GM23338 (cell line): ENCODE measurements at regions not wholly inside any gene's neighbourhood (a gene's known extent, or its start where the extent isn't known, plus 50 kb on each side); places are given as distances from the start of the nearest gene placed in this dataset.

Experiments
- ATAC-seq: fragments of 200-7000 bp; cut with Tn5 transposase; 3 replicates; pipeline ENCODE4 v1.9.1; 2020
- DNase-seq: peaks from one replicate; pipeline ENCODE4 v3.0.0-alpha.2; 2015; ENCODE audit warnings: low spot score
- H2AFZ ChIP-seq: fragments of 200-600 bp; sonication (generic); 2 replicates; pipeline ENCODE4 v1.8.0; 2016; ENCODE audit warnings: antibody characterized with exemption, mild to moderate bottlenecking, moderate library complexity
- H3F3A ChIP-seq: fragments of 200-600 bp; sonication (generic); replicated peaks from 2 replicates; pipeline ENCODE4 v1.8.0; 2017; ENCODE audit warnings: antibody characterized with exemption, mixed run types, low read depth
- H3K27ac ChIP-seq: fragments of 200-600 bp; sonication (generic); 2 replicates; pipeline ENCODE4 v1.6.1; 2016; ENCODE audit warnings: low read depth
- H3K27me3 ChIP-seq: fragments of 200-600 bp; sonication (generic); 2 replicates; pipeline ENCODE4 v1.8.0; 2016; ENCODE audit warnings: mild to moderate bottlenecking, mixed run types, moderate library complexity; ENCODE audit not compliant: insufficient read depth
- H3K36me3 ChIP-seq: fragments of 200-600 bp; sonication (generic); 2 replicates; pipeline ENCODE4 v1.8.0; 2016; ENCODE audit warnings: mild to moderate bottlenecking; ENCODE audit not compliant: insufficient read depth
- H3K4me1 ChIP-seq: fragments of 200-600 bp; sonication (generic); 2 replicates; pipeline ENCODE4 v1.8.0; 2016; ENCODE audit warnings: mild to moderate bottlenecking, moderate library complexity; ENCODE audit not compliant: insufficient read depth
- H3K4me2 ChIP-seq: fragments of 200-600 bp; sonication (generic); 2 replicates; pipeline ENCODE4 v1.7.1; 2017; ENCODE audit warnings: mixed run types
- H3K4me3 ChIP-seq: fragments of 200-600 bp; sonication (generic); 2 replicates; pipeline ENCODE4 v1.6.1; 2016; ENCODE audit warnings: mixed run types
- H3K79me2 ChIP-seq: fragments of 200-600 bp; sonication (generic); replicated peaks from 2 replicates; pipeline ENCODE4 v1.8.0; 2017; ENCODE audit warnings: mild to moderate bottlenecking; ENCODE audit not compliant: insufficient read depth
- H3K9me2 ChIP-seq: fragments of 200-600 bp; sonication (generic); 2 replicates; pipeline ENCODE4 v1.8.0; 2017; ENCODE audit not compliant: insufficient read depth
- H4K20me1 ChIP-seq: fragments of 200-600 bp; sonication (generic); replicated peaks from 2 replicates; pipeline ENCODE4 v1.8.0; 2017; ENCODE audit warnings: mild to moderate bottlenecking; ENCODE audit not compliant: insufficient read depth
- H3K27ac Mint-ChIP-seq: 2 replicates; pipeline ENCODE4 v1.8.0; 2020; ENCODE audit warnings: inconsistent platforms, mild to moderate bottlenecking, moderate library complexity, mixed read lengths
- H3K27me3 Mint-ChIP-seq: 3 replicates; pipeline ENCODE4 v1.8.0; 2022; ENCODE audit warnings: low read depth, mild to moderate bottlenecking, moderate library complexity, mixed read lengths, inconsistent platforms; ENCODE audit not compliant: insufficient read depth, poor library complexity
- H3K36me3 Mint-ChIP-seq: 3 replicates; pipeline ENCODE4 v1.8.0; 2021; ENCODE audit warnings: low read depth, mild to moderate bottlenecking, inconsistent platforms, moderate library complexity, mixed read lengths
- H3K4me1 Mint-ChIP-seq: 3 replicates; pipeline ENCODE4 v1.8.0; 2020; ENCODE audit warnings: mild to moderate bottlenecking, inconsistent platforms, mixed read lengths
- H3K4me3 Mint-ChIP-seq: 3 replicates; pipeline ENCODE4 v1.8.0; 2021; ENCODE audit warnings: moderate library complexity, mild to moderate bottlenecking, inconsistent platforms, mixed read lengths
- H3K9me3 Mint-ChIP-seq: 3 replicates; pipeline ENCODE4 v1.8.0; 2020; ENCODE audit warnings: moderate library complexity, mild to moderate bottlenecking, inconsistent platforms, mixed read lengths
- CREB1 ChIP-seq: fragments of 250-450 bp; sonication (Bioruptor Pico); IDR thresholded peaks from 2 replicates; pipeline ENCODE4 v1.5.0; 2020; ENCODE audit warnings: low read depth, mild to moderate bottlenecking, moderate library complexity
- EZH2 ChIP-seq: fragments of 200-600 bp; sonication (generic); IDR thresholded peaks from one replicate; pipeline ENCODE4 v1.8.0; 2017; ENCODE audit warnings: antibody characterized with exemption, mild to moderate bottlenecking, low read depth; ENCODE audit not compliant: unreplicated experiment
- EZH2phosphoT487 ChIP-seq: fragments of 200-600 bp; sonication (generic); IDR thresholded peaks from one replicate; pipeline ENCODE4 v1.8.1; 2018; ENCODE audit warnings: antibody characterized with exemption; ENCODE audit not compliant: unreplicated experiment
- JUNB ChIP-seq: IDR thresholded peaks from one replicate; pipeline ENCODE4 v1.6.1; 2016; ENCODE audit warnings: antibody characterized with exemption; ENCODE audit not compliant: unreplicated experiment
- POLR2AphosphoS5 ChIP-seq: IDR thresholded peaks from 2 replicates; pipeline ENCODE4 v1.6.1; 2016; ENCODE audit warnings: antibody characterized with exemption, low read depth
- TF ChIP-seq, protein P1 (sequence below): IDR thresholded peaks from one replicate; pipeline ENCODE4 v1.6.1; 2018; ENCODE audit warnings: antibody characterized with exemption; ENCODE audit not compliant: unreplicated experiment
- TF ChIP-seq, protein P2 (sequence below), 2 experiments: fragments of 200-600 bp in 1 of 2; sonication (generic) in 1 of 2; conservative IDR thresholded peaks; 2 replicates each; pipeline versions ENCODE4 v1.5.1 to v1.6.1; 2016 to 2017; ENCODE audit warnings: antibody characterized with exemption in 2 of 2, low read depth in 2 of 2, mild to moderate bottlenecking in 2 of 2, moderate library complexity in 1 of 2

DNA sequence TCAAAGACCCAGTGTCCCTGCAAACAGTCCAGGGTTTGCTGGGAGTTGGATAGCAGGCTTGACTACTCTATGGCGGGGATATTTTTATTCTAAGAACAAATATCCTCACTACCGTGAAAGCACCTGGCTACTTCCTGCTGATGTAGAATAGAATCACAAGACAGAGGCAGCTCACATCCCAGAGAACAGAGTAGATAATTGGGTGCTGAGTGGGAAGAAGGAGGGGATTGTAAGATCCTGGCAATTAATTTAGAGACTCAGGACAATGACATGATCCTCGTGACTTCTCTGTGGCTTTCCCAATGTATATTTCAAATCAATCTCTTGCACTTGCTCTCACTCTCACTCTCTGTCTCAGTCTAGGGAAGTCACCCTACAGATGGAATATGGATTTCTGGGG lies 341.9 kb upstream of the DCC start:
- Histone ChIP-seq H3K36me3 (no peaks in the 10 kb centered on the region), H2AFZ (peak overlapping the region; percentile 56; the same call in 1 of the 2 replicates)
- H3K4me3 Mint-ChIP-seq = no peak overlapping the region

DNA sequence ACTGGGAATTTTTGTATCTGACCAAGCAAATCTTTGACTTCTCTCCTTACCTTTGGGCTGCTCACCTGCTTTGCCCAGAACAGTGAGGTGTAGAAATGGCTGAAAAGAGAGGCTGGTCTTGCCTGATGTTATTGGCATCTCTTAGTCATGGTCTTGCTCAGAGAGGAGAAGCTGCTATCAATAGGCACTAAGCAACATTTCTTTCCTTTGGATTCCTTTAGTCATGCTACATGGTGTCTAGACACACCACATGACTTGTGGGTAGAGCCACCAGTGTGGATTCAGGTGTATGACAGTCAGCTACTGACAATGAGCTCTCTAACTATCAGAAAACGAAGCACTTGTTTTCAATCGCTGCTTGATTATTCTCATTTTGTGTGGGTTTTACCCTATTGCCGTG lies 341.3 kb upstream of the DCC start:
- H3K4me3 Mint-ChIP-seq = no peak overlapping the region
- H3K4me3 ChIP-seq = no peak overlapping the region
- H3K9me3 Mint-ChIP-seq = no peaks in the 10 kb centered on the region
- H3K27me3 ChIP-seq = no peaks in the 10 kb centered on the region
- H3K36me3 ChIP-seq = no peaks in the 10 kb centered on the region
- no peak overlapping the region for H3K27ac ChIP-seq
- no peaks in the 10 kb centered on the region for H3K27me3 Mint-ChIP-seq
- ATAC-seq (no peak), DNase-seq (no peak)
- peaks cover 6% of the 10 kb centered on the region for H3K4me1 Mint-ChIP-seq
- TF ChIP-seq CREB1 (CRISPR knock-in tag) (no peak), EZH2 (no peak)
- H3K4me1 ChIP-seq = no peaks in the 10 kb centered on the region
- no peak overlapping the region for H3K4me2 ChIP-seq
- no peak overlapping the region for H2AFZ ChIP-seq
- H3K9me2 ChIP-seq = no peaks in the 10 kb centered on the region
- H3K79me2 ChIP-seq = no peaks in the 10 kb centered on the region
- no peak overlapping the region for H3K27ac Mint-ChIP-seq
- no peaks in the 10 kb centered on the region; the same call in 2 of the 3 replicates for H3K36me3 Mint-ChIP-seq
- no peaks in the 10 kb centered on the region for H3F3A ChIP-seq
- H4K20me1 ChIP-seq = no peaks in the 10 kb centered on the region

More for the DNA sequence above, 341.9 kb upstream of the DCC start:
- H3F3A ChIP-seq = no peaks in the 10 kb centered on the region
- TF ChIP-seq EZH2phosphoT487 (no peak), JUNB (no peak), EZH2 (no peak)
- TF ChIP-seq, protein P1, sequence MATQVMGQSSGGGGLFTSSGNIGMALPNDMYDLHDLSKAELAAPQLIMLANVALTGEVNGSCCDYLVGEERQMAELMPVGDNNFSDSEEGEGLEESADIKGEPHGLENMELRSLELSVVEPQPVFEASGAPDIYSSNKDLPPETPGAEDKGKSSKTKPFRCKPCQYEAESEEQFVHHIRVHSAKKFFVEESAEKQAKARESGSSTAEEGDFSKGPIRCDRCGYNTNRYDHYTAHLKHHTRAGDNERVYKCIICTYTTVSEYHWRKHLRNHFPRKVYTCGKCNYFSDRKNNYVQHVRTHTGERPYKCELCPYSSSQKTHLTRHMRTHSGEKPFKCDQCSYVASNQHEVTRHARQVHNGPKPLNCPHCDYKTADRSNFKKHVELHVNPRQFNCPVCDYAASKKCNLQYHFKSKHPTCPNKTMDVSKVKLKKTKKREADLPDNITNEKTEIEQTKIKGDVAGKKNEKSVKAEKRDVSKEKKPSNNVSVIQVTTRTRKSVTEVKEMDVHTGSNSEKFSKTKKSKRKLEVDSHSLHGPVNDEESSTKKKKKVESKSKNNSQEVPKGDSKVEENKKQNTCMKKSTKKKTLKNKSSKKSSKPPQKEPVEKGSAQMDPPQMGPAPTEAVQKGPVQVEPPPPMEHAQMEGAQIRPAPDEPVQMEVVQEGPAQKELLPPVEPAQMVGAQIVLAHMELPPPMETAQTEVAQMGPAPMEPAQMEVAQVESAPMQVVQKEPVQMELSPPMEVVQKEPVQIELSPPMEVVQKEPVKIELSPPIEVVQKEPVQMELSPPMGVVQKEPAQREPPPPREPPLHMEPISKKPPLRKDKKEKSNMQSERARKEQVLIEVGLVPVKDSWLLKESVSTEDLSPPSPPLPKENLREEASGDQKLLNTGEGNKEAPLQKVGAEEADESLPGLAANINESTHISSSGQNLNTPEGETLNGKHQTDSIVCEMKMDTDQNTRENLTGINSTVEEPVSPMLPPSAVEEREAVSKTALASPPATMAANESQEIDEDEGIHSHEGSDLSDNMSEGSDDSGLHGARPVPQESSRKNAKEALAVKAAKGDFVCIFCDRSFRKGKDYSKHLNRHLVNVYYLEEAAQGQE = no peak
- Mint-ChIP-seq H3K4me1 (peaks cover 6% of the 10 kb centered on the region), H3K27me3 (no peaks in the 10 kb centered on the region), H3K27ac (no peak overlapping the region), H3K9me3 (no peaks in the 10 kb centered on the region), H3K36me3 (no peaks in the 10 kb centered on the region; the same call in 2 of the 3 replicates)
- H3K27me3 ChIP-seq = no peaks in the 10 kb centered on the region
- H3K27ac ChIP-seq = no peak overlapping the region
- no peak overlapping the region for H3K4me3 ChIP-seq
- no peaks in the 10 kb centered on the region for H3K4me1 ChIP-seq
- H4K20me1 ChIP-seq = no peaks in the 10 kb centered on the region
- H3K79me2 ChIP-seq = no peaks in the 10 kb centered on the region
- H3K9me2 ChIP-seq = no peaks in the 10 kb centered on the region
- DNase-seq (no peak), ATAC-seq (no peak)
- H3K4me2 ChIP-seq = no peak overlapping the region

DNA sequence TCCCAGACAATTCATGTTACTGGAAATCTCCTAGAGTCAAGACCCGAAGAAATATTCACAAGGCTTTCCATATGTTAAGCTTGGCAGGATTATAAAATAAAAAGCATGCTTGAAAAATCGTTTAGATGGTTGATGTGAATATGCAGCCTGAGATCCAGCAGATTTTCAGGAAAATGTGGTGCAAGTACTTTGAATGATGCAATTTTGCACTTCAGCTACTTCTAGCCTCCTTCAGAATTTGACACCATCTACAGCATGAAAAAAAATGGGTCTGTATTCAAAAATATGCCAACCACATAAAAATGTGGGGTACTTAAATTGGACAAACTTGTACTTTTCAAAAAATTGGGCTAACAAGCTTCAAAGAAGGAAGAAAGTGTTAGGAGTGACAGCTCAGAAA lies 340.6 kb upstream of the DCC start:
- no peaks in the 10 kb centered on the region for H3K36me3 ChIP-seq
- H4K20me1 ChIP-seq = no peaks in the 10 kb centered on the region
- H3K4me2 ChIP-seq = no peak overlapping the region
- Mint-ChIP-seq H3K9me3 (no peaks in the 10 kb centered on the region), H3K27me3 (no peaks in the 10 kb centered on the region), H3K4me1 (peaks cover 6% of the 10 kb centered on the region), H3K27ac (no peak overlapping the region), H3K4me3 (no peak overlapping the region), H3K36me3 (no peaks in the 10 kb centered on the region; the same call in 2 of the 3 replicates)
- no peaks in the 10 kb centered on the region for H3K27me3 ChIP-seq
- H3K4me3 ChIP-seq = no peak overlapping the region
- no peaks in the 10 kb centered on the region for H3K4me1 ChIP-seq
- no peak overlapping the region for H2AFZ ChIP-seq
- ATAC-seq = no peak
- H3K9me2 ChIP-seq = no peaks in the 10 kb centered on the region
- DNase-seq = no peak
- no peaks in the 10 kb centered on the region for H3K79me2 ChIP-seq
- H3K27ac ChIP-seq = no peak overlapping the region
- H3F3A ChIP-seq = no peaks in the 10 kb centered on the region
- TF ChIP-seq, protein P2, sequence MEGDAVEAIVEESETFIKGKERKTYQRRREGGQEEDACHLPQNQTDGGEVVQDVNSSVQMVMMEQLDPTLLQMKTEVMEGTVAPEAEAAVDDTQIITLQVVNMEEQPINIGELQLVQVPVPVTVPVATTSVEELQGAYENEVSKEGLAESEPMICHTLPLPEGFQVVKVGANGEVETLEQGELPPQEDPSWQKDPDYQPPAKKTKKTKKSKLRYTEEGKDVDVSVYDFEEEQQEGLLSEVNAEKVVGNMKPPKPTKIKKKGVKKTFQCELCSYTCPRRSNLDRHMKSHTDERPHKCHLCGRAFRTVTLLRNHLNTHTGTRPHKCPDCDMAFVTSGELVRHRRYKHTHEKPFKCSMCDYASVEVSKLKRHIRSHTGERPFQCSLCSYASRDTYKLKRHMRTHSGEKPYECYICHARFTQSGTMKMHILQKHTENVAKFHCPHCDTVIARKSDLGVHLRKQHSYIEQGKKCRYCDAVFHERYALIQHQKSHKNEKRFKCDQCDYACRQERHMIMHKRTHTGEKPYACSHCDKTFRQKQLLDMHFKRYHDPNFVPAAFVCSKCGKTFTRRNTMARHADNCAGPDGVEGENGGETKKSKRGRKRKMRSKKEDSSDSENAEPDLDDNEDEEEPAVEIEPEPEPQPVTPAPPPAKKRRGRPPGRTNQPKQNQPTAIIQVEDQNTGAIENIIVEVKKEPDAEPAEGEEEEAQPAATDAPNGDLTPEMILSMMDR (conservative IDR thresholded peaks at IDR 0.05; ENCODE audit: low read depth in 2 of 2) = no peak
- TF ChIP-seq EZH2phosphoT487 (no peak), POLR2AphosphoS5 (no peak)
